ENCODE measurements at regions not wholly inside any gene's neighbourhood (a gene's known extent, or its start where the extent isn't known, plus 50 kb on each side); places are given as distances from the start of the nearest gene placed in this dataset.
"Not testable (repeated sequence)": the region's sequence is repeated elsewhere in the genome, so short reads cannot be mapped to it uniquely, and the experiment has no call there.

DNA sequence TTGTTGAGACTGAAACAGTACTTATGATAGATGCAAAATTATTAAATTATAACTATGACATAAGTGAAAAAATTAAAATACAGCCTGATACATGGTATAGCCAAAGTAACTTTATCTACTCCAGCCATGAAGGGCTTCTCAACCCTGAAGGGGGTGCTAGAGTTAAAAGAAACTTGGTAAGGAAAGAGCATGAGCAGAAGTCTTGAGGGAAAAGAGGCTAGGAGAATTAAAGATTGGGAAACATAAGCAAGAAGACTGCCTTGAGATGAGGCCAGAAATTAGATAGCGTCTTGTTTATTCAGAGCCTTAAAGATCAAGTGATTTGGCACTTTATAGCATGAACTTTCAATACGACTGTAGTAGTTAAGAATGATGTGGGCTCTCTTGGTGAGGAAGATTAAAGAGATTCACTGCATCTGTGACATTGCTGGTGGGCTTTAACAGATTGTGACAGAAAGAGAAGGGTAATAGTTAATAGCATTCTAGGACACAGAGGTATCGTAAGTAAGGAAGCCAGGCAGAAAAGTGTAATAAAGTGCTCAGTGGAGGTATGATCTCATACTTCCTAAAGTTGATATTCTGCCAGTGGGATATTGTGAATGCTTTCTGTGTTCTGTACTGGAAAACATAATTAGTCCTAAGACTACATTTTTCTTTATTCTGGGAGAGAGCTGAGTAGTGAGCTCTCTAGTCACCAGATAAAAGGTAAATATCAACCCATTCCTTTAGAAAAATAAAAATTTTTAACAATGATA is 385.4 kb upstream of the PRR20A start:
- Histone ChIP-seq H3K4me1 (ENCODE audit: insufficient read depth, low read length) (no peaks in the 10 kb centered on the region), H3K4me2 (ENCODE audit: low read length) (no peak overlapping the region), H3K9me3 (ENCODE audit: insufficient read depth, low read depth, low read length) (no peaks in the 10 kb centered on the region), H3K9ac (ENCODE audit: low read length) (no peak overlapping the region), H3K36me3 (ENCODE audit: insufficient read depth, low read length) (no peaks in the 10 kb centered on the region), H3K27ac (ENCODE audit: low read depth, low read length) (no peak overlapping the region), H3K4me3 (ENCODE audit: insufficient read depth, low read depth, low read length) (no peak overlapping the region), H3K27me3 (ENCODE audit: insufficient read depth, low read length) (no peaks in the 10 kb centered on the region), H2AFZ (ENCODE audit: low read depth, low read length) (no peak overlapping the region), H4K20me1 (ENCODE audit: insufficient read depth, low read length) (no peaks in the 10 kb centered on the region), H3K79me2 (ENCODE audit: insufficient read depth, low read length) (no peaks in the 10 kb centered on the region)
- H3K4me1 Mint-ChIP-seq (ENCODE audit: low read depth, unreplicated experiment), result no peaks in the 10 kb centered on the region
- DNase-seq (ENCODE audit: low read depth) (no peak), FAIRE-seq (no peak)
- no peak overlapping the region for H3K4me3 Mint-ChIP-seq (ENCODE audit: unreplicated experiment)
- no peaks in the 10 kb centered on the region for H3K27me3 Mint-ChIP-seq (ENCODE audit: low read depth, unreplicated experiment)
- H3K27ac Mint-ChIP-seq (ENCODE audit: unreplicated experiment), result no peak overlapping the region
- no peak for TF ChIP-seq EZH2 (IDR thresholded peaks at IDR 0.05; ENCODE audit: insufficient read depth, low read length)
- TF ChIP-seq, protein P1, sequence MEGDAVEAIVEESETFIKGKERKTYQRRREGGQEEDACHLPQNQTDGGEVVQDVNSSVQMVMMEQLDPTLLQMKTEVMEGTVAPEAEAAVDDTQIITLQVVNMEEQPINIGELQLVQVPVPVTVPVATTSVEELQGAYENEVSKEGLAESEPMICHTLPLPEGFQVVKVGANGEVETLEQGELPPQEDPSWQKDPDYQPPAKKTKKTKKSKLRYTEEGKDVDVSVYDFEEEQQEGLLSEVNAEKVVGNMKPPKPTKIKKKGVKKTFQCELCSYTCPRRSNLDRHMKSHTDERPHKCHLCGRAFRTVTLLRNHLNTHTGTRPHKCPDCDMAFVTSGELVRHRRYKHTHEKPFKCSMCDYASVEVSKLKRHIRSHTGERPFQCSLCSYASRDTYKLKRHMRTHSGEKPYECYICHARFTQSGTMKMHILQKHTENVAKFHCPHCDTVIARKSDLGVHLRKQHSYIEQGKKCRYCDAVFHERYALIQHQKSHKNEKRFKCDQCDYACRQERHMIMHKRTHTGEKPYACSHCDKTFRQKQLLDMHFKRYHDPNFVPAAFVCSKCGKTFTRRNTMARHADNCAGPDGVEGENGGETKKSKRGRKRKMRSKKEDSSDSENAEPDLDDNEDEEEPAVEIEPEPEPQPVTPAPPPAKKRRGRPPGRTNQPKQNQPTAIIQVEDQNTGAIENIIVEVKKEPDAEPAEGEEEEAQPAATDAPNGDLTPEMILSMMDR (IDR thresholded peaks at IDR 0.05; ENCODE audit: insufficient read depth, low read depth, low read length), result no peak
- no peaks in the 10 kb centered on the region for H3K36me3 Mint-ChIP-seq (ENCODE audit: low read depth, unreplicated experiment)
- H3K9me3 Mint-ChIP-seq (ENCODE audit: unreplicated experiment), result no peaks in the 10 kb centered on the region

GRCh38 chr13:56763333-56763732 is 377.4 kb upstream of the PRR20A start:
- not testable (repeated sequence) for H3K9me3 ChIP-seq (ENCODE audit: insufficient read depth, low read depth, low read length); FAIRE-seq; DNase-seq (ENCODE audit: low read depth)

DNA sequence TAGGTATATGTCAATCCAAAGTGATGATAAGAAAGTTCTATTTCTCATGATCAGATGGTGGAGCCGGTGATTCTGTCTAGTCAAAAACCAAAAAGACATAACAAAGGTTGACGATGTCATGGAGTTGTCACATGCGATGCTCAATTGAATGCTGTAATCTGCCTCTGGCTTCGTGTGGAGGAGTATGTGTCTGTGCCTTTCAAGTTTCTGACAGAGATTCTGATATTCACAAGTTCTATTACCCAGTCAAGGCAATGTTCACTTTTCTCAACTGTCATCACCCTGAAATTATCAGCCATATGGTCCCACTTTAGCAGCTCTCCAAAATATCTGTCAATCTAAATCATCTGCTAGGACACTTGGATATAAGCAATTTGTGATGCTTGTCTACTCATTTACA is 367.6 kb upstream of the PRR20A start:
- no peak for TF ChIP-seq EZH2 (IDR thresholded peaks at IDR 0.05; ENCODE audit: insufficient read depth, low read length)
- Histone ChIP-seq H3K9ac (ENCODE audit: low read length) (no peak overlapping the region), H3K4me3 (ENCODE audit: insufficient read depth, low read depth, low read length) (no peak overlapping the region), H4K20me1 (ENCODE audit: insufficient read depth, low read length) (no peaks in the 10 kb centered on the region), H3K4me1 (ENCODE audit: insufficient read depth, low read length) (no peaks in the 10 kb centered on the region), H3K9me3 (ENCODE audit: insufficient read depth, low read depth, low read length) (no peaks in the 10 kb centered on the region), H2AFZ (ENCODE audit: low read depth, low read length) (no peak overlapping the region), H3K36me3 (ENCODE audit: insufficient read depth, low read length) (no peaks in the 10 kb centered on the region), H3K27ac (ENCODE audit: low read depth, low read length) (no peak overlapping the region), H3K4me2 (ENCODE audit: low read length) (no peak overlapping the region), H3K79me2 (ENCODE audit: insufficient read depth, low read length) (no peaks in the 10 kb centered on the region), H3K27me3 (ENCODE audit: insufficient read depth, low read length) (no peaks in the 10 kb centered on the region)
- Mint-ChIP-seq H3K9me3 (ENCODE audit: unreplicated experiment) (peaks cover 2% of the 10 kb centered on the region), H3K4me1 (ENCODE audit: low read depth, unreplicated experiment) (no peaks in the 10 kb centered on the region), H3K27me3 (ENCODE audit: low read depth, unreplicated experiment) (no peaks in the 10 kb centered on the region), H3K27ac (ENCODE audit: unreplicated experiment) (no peak overlapping the region), H3K4me3 (ENCODE audit: unreplicated experiment) (no peak overlapping the region), H3K36me3 (ENCODE audit: low read depth, unreplicated experiment) (no peaks in the 10 kb centered on the region)
- FAIRE-seq (no peak), DNase-seq (ENCODE audit: low read depth) (no peak)

More at GRCh38 chr13:56763333-56763732, 377.4 kb upstream of the PRR20A start:
- not testable (repeated sequence) for H3K4me3 ChIP-seq (ENCODE audit: insufficient read depth, low read depth, low read length); H3K4me3 Mint-ChIP-seq (ENCODE audit: unreplicated experiment); H3K9me3 Mint-ChIP-seq (ENCODE audit: unreplicated experiment); H3K27me3 Mint-ChIP-seq (ENCODE audit: low read depth, unreplicated experiment); H4K20me1 ChIP-seq (ENCODE audit: insufficient read depth, low read length); H3K27ac Mint-ChIP-seq (ENCODE audit: unreplicated experiment); H3K4me2 ChIP-seq (ENCODE audit: low read length); H3K36me3 Mint-ChIP-seq (ENCODE audit: low read depth, unreplicated experiment); H3K27me3 ChIP-seq (ENCODE audit: insufficient read depth, low read length); H2AFZ ChIP-seq (ENCODE audit: low read depth, low read length); H3K9ac ChIP-seq (ENCODE audit: low read length); H3K79me2 ChIP-seq (ENCODE audit: insufficient read depth, low read length); H3K36me3 ChIP-seq (ENCODE audit: insufficient read depth, low read length); H3K4me1 Mint-ChIP-seq (ENCODE audit: low read depth, unreplicated experiment); H3K27ac ChIP-seq (ENCODE audit: low read depth, low read length); H3K4me1 ChIP-seq (ENCODE audit: insufficient read depth, low read length)

All from astrocyte (in vitro differentiated cells and primary cell).